Osteocyte (in vitro differentiated cells): ENCODE measurements at regions not wholly inside any gene's neighbourhood (a gene's known extent, or its start where the extent isn't known, plus 50 kb on each side); places are given as distances from the start of the nearest gene placed in this dataset.
"Not testable (repeated sequence)": the region's sequence is repeated elsewhere in the genome, so short reads cannot be mapped to it uniquely, and the experiment has no call there.

Experiments used
- DNase-seq: peaks from one replicate; pipeline ENCODE4 v3.0.0; 2021; ENCODE audit warnings: mixed read lengths; ENCODE audit not compliant: unreplicated experiment; ENCODE audit errors: extremely low spot score
- H3K27ac Mint-ChIP-seq: one replicate; pipeline ENCODE4 v1.8.0; 2021; ENCODE audit warnings: mild to moderate bottlenecking, mixed read lengths; ENCODE audit not compliant: unreplicated experiment
- H3K27me3 Mint-ChIP-seq: one replicate; pipeline ENCODE4 v1.8.0; 2021; ENCODE audit warnings: mixed read lengths; ENCODE audit not compliant: unreplicated experiment
- H3K36me3 Mint-ChIP-seq: one replicate; pipeline ENCODE4 v1.8.0; 2021; ENCODE audit warnings: mixed read lengths; ENCODE audit not compliant: unreplicated experiment
- H3K4me1 Mint-ChIP-seq: one replicate; pipeline ENCODE4 v1.8.0; 2021; ENCODE audit warnings: mixed read lengths; ENCODE audit not compliant: unreplicated experiment
- H3K4me3 Mint-ChIP-seq: one replicate; pipeline ENCODE4 v1.8.0; 2021; ENCODE audit warnings: mild to moderate bottlenecking, moderate library complexity, mixed read lengths; ENCODE audit not compliant: unreplicated experiment
- H3K9me3 Mint-ChIP-seq: one replicate; pipeline ENCODE4 v1.8.0; 2021; ENCODE audit warnings: mixed read lengths; ENCODE audit not compliant: unreplicated experiment
- CTCF ChIP-seq: fragments of 200-600 bp; sonication (generic); IDR thresholded peaks from 2 replicates; pipeline ENCODE4 v1.5.0; 2021; ENCODE audit warnings: antibody characterized with exemption, mild to moderate bottlenecking, moderate library complexity

- no peak for DNase-seq
- Mint-ChIP-seq H3K4me3 (no peak overlapping the region), H3K27ac (peak overlapping the region; percentile 87)
Observed at GRCh38 chr6:56733211-56733697, 90.6 kb upstream of the DST start.

GRCh38 chr6:56732517-56732916 is 89.8 kb upstream of the DST start:
- Mint-ChIP-seq H3K4me3 (peak overlapping the region; percentile 42), H3K27ac (peak overlapping the region; percentile 87), H3K27me3 (no peaks in the 10 kb centered on the region), H3K9me3 (no peaks in the 10 kb centered on the region), H3K4me1 (peaks cover 64% of the 10 kb centered on the region), H3K36me3 (no peaks in the 10 kb centered on the region)
- no peak for TF ChIP-seq CTCF
- no peak for DNase-seq

More at GRCh38 chr6:56733211-56733697, 90.6 kb upstream of the DST start:
- no peaks in the 10 kb centered on the region for H3K9me3 Mint-ChIP-seq
- no peaks in the 10 kb centered on the region for H3K36me3 Mint-ChIP-seq
- TF ChIP-seq CTCF = no peak
- no peaks in the 10 kb centered on the region for H3K27me3 Mint-ChIP-seq
- peaks cover 59% of the 10 kb centered on the region for H3K4me1 Mint-ChIP-seq

- Mint-ChIP-seq H3K27me3 (no peaks in the 10 kb centered on the region), H3K27ac (peak overlapping the region; percentile 91), H3K9me3 (no peaks in the 10 kb centered on the region), H3K4me3 (peak overlapping the region; percentile 14), H3K36me3 (no peaks in the 10 kb centered on the region), H3K4me1 (peaks cover 75% of the 10 kb centered on the region)
- no peak for DNase-seq
- TF ChIP-seq CTCF = no peak
Observed at GRCh38 chr6:56730663-56731529, 88.2 kb upstream of the DST start.

- Mint-ChIP-seq H3K27me3 (no peaks in the 10 kb centered on the region), H3K36me3 (no peaks in the 10 kb centered on the region), H3K4me3 (no peak overlapping the region), H3K4me1 (peaks cover 85% of the 10 kb centered on the region), H3K9me3 (no peaks in the 10 kb centered on the region), H3K27ac (peak overlapping the region; percentile 91)
- no peak for TF ChIP-seq CTCF
- DNase-seq = no peak
Observed at GRCh38 chr6:56729719-56730118, 87.0 kb upstream of the DST start.

- peaks cover 89% of the 10 kb centered on the region for H3K4me1 Mint-ChIP-seq
Observed at GRCh38 chr6:56729166-56729565, 86.5 kb upstream of the DST start.

More at GRCh38 chr6:56729166-56729565, 86.5 kb upstream of the DST start:
- H3K27ac Mint-ChIP-seq = peak overlapping the region; percentile 91
- H3K36me3 Mint-ChIP-seq, DNase-seq, H3K9me3 Mint-ChIP-seq, H3K27me3 Mint-ChIP-seq, H3K4me3 Mint-ChIP-seq: not testable (repeated sequence)
